ENCODE measurements at regions not wholly inside any gene's neighbourhood (a gene's known extent, or its start where the extent isn't known, plus 50 kb on each side); places are given as distances from the start of the nearest gene placed in this dataset.
"Not testable (repeated sequence)": the region's sequence is repeated elsewhere in the genome, so short reads cannot be mapped to it uniquely, and the experiment has no call there.

DNA sequence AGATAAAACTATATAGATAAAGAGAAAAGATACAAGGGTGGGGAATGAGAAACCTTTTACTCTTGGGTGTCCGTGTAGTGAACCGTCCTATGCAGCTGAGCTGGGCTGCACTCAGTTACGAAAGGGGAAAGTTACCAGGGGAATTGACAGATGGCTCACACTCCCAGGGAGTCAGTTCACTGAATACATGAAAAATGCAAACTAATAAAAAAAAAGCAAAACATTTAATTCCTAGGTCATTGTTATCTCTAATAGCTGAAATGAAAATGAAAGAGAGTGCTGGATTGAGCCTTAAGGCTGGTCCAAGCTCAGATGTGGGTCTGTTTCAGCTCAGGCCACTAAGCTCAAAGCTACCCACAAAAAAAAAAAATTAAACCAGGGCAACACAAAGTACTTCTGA, 138.0 kb downstream of the THBS2 start:
- no peaks in the 10 kb centered on the region for H3K9me3 ChIP-seq (ENCODE audit: insufficient read depth, low read length, severe bottlenecking)
- H3K79me2 ChIP-seq (ENCODE audit: insufficient read depth, low read length): no peaks in the 10 kb centered on the region
- ATAC-seq (ENCODE audit: insufficient read depth, low read depth) (no peak), DNase-seq (no peak)
- no peaks in the 10 kb centered on the region for H3K36me3 ChIP-seq (ENCODE audit: insufficient read depth, low read length)
- H3K27ac ChIP-seq (ENCODE audit: low read length): no peak overlapping the region
- H3K27me3 ChIP-seq (ENCODE audit: insufficient read depth, low read length, poor library complexity): no peaks in the 10 kb centered on the region
- H3K4me2 ChIP-seq (ENCODE audit: insufficient read depth, low read length): no peak overlapping the region
- TF ChIP-seq, protein P1, sequence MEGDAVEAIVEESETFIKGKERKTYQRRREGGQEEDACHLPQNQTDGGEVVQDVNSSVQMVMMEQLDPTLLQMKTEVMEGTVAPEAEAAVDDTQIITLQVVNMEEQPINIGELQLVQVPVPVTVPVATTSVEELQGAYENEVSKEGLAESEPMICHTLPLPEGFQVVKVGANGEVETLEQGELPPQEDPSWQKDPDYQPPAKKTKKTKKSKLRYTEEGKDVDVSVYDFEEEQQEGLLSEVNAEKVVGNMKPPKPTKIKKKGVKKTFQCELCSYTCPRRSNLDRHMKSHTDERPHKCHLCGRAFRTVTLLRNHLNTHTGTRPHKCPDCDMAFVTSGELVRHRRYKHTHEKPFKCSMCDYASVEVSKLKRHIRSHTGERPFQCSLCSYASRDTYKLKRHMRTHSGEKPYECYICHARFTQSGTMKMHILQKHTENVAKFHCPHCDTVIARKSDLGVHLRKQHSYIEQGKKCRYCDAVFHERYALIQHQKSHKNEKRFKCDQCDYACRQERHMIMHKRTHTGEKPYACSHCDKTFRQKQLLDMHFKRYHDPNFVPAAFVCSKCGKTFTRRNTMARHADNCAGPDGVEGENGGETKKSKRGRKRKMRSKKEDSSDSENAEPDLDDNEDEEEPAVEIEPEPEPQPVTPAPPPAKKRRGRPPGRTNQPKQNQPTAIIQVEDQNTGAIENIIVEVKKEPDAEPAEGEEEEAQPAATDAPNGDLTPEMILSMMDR (IDR thresholded peaks at IDR 0.05; ENCODE audit: borderline replicate concordance, extremely low read depth, low read length, poor library complexity, severe bottlenecking): no peak
- no peak for TF ChIP-seq EZH2 (IDR thresholded peaks at IDR 0.05; ENCODE audit: borderline replicate concordance, low read depth, low read length, severe bottlenecking)
- no peak overlapping the region for H3K4me3 ChIP-seq (ENCODE audit: low read depth in 1 of 2, low read length in 2 of 2)
- no peak overlapping the region for H3K9ac ChIP-seq (ENCODE audit: low read depth, low read length)
- no peak overlapping the region for H2AFZ ChIP-seq (ENCODE audit: low read depth, low read length)
- H3K4me1 ChIP-seq (ENCODE audit: insufficient read depth, low read length): no peaks in the 10 kb centered on the region
- no peaks in the 10 kb centered on the region for H4K20me1 ChIP-seq (ENCODE audit: insufficient read depth, low read length)

DNA sequence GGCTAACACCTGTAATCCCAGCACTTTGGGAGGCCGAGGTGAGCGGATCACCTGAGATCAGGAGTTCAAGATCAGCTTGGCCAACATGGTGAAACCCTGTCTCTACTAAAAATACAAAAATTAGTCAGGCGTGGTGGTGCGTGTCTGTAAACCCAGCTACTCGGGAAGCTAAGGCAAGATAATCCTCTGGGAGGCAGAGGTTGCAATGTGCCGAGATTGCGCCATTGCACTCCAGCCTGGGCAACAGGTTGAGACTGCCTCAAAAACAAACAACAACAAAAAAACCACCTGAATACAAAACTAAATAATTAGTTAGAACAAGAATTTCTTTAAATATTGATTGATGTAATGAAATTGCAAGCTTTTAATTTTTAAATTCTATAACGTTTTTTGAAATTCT, 139.0 kb downstream of the THBS2 start:
- not testable (repeated sequence) for H3K79me2 ChIP-seq (ENCODE audit: insufficient read depth, low read length); H3K36me3 ChIP-seq (ENCODE audit: insufficient read depth, low read length); H2AFZ ChIP-seq (ENCODE audit: low read depth, low read length); H3K4me1 ChIP-seq (ENCODE audit: insufficient read depth, low read length); DNase-seq; H3K9me3 ChIP-seq (ENCODE audit: insufficient read depth, low read length, severe bottlenecking); H3K4me3 ChIP-seq (ENCODE audit: low read depth in 1 of 2, low read length in 2 of 2); H3K9ac ChIP-seq (ENCODE audit: low read depth, low read length); H3K27ac ChIP-seq (ENCODE audit: low read length); H4K20me1 ChIP-seq (ENCODE audit: insufficient read depth, low read length); H3K4me2 ChIP-seq (ENCODE audit: insufficient read depth, low read length); ATAC-seq (ENCODE audit: insufficient read depth, low read depth); H3K27me3 ChIP-seq (ENCODE audit: insufficient read depth, low read length, poor library complexity)

- H3K27me3 ChIP-seq (ENCODE audit: insufficient read depth, low read length, poor library complexity): no peaks in the 10 kb centered on the region
- no peak overlapping the region for H3K27ac ChIP-seq (ENCODE audit: low read length)
- no peaks in the 10 kb centered on the region for H3K36me3 ChIP-seq (ENCODE audit: insufficient read depth, low read length)
- H2AFZ ChIP-seq (ENCODE audit: low read depth, low read length): no peak overlapping the region
- H3K79me2 ChIP-seq (ENCODE audit: insufficient read depth, low read length): no peaks in the 10 kb centered on the region
- H3K4me1 ChIP-seq (ENCODE audit: insufficient read depth, low read length): no peaks in the 10 kb centered on the region
- no peaks in the 10 kb centered on the region for H4K20me1 ChIP-seq (ENCODE audit: insufficient read depth, low read length)
- no peaks in the 10 kb centered on the region for H3K9me3 ChIP-seq (ENCODE audit: insufficient read depth, low read length, severe bottlenecking)
- H3K9ac ChIP-seq (ENCODE audit: low read depth, low read length): no peak overlapping the region
- TF ChIP-seq EZH2 (IDR thresholded peaks at IDR 0.05; ENCODE audit: borderline replicate concordance, low read depth, low read length, severe bottlenecking): no peak
- TF ChIP-seq, protein P1 (IDR thresholded peaks at IDR 0.05; ENCODE audit: borderline replicate concordance, extremely low read depth, low read length, poor library complexity, severe bottlenecking): no peak
- no peak overlapping the region for H3K4me2 ChIP-seq (ENCODE audit: insufficient read depth, low read length)
- no peak for ATAC-seq (ENCODE audit: insufficient read depth, low read depth)
- DNase-seq: no peak
- H3K4me3 ChIP-seq (ENCODE audit: low read depth in 1 of 2, low read length in 2 of 2): no peak overlapping the region
Measured at GRCh38 chr6:169112483-169113320, 140.9 kb downstream of the THBS2 start.

- Histone ChIP-seq H3K4me3 (ENCODE audit: low read depth in 1 of 2, low read length in 2 of 2) (no peak overlapping the region), H2AFZ (ENCODE audit: low read depth, low read length) (no peak overlapping the region), H3K9me3 (ENCODE audit: insufficient read depth, low read length, severe bottlenecking) (no peaks in the 10 kb centered on the region), H3K36me3 (ENCODE audit: insufficient read depth, low read length) (no peaks in the 10 kb centered on the region), H3K9ac (ENCODE audit: low read depth, low read length) (no peak overlapping the region), H3K27me3 (ENCODE audit: insufficient read depth, low read length, poor library complexity) (no peaks in the 10 kb centered on the region), H3K4me1 (ENCODE audit: insufficient read depth, low read length) (no peaks in the 10 kb centered on the region), H4K20me1 (ENCODE audit: insufficient read depth, low read length) (no peaks in the 10 kb centered on the region), H3K79me2 (ENCODE audit: insufficient read depth, low read length) (no peaks in the 10 kb centered on the region), H3K4me2 (ENCODE audit: insufficient read depth, low read length) (no peak overlapping the region), H3K27ac (ENCODE audit: low read length) (no peak overlapping the region)
- DNase-seq (no peak), ATAC-seq (ENCODE audit: insufficient read depth, low read depth) (no peak)
- TF ChIP-seq, protein P1 (IDR thresholded peaks at IDR 0.05; ENCODE audit: borderline replicate concordance, extremely low read depth, low read length, poor library complexity, severe bottlenecking): no peak
- TF ChIP-seq EZH2 (IDR thresholded peaks at IDR 0.05; ENCODE audit: borderline replicate concordance, low read depth, low read length, severe bottlenecking): no peak
Measured at GRCh38 chr6:169111203-169111602, 142.4 kb downstream of the THBS2 start.
